ENCODE measurements at regions not wholly inside any gene's neighbourhood (a gene's known extent, or its start where the extent isn't known, plus 50 kb on each side); places are given as distances from the start of the nearest gene placed in this dataset.

DNA sequence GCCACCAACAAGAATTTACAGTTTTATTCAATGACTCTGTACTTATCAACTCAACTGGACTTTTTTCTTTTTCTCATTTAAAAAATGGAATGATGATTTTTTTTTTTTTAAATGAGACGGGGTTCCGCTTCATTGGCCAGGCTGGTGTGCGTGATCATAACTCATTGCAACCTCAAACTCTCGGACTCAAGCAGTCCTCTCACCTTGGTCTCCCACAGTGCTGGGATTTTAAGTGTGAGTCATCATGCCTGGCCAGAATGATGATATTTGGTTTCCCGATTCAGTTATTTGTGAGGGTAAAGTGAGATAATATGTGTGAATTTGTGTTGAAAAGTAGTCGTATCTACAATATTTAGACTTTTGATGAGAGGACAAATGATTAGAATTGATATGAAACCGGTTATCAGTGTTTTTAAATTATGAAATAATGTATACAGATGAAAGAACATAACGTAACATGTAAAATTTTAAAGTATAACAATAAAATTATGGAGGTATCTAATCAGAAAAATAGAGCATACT is 66.0 kb upstream of the UNC5C start:
- H3K9me1 ChIP-seq (replicated peaks; ENCODE audit: control insufficient read depth, extremely low read depth, insufficient read depth, low read length): no peaks in the 10 kb centered on the region
- FAIRE-seq (no peak), DNase-seq (ENCODE audit: low read depth, low spot score) (no peak)
- ChIA-PET POLR2A (no interaction called here), CTCF (no interaction called here)
- no peak overlapping the region for H3K9ac ChIP-seq (replicated peaks; ENCODE audit: extremely low read depth, insufficient read depth, low read length)
- H3K4me1 ChIP-seq (ENCODE audit: control insufficient read depth, extremely low read depth, insufficient read depth, low read length): no peaks in the 10 kb centered on the region
- H3K9me3 ChIP-seq (replicated peaks; ENCODE audit: control insufficient read depth, insufficient read depth, low read length): no peaks in the 10 kb centered on the region
- no peak overlapping the region for H2AFZ ChIP-seq (ENCODE audit: low read depth, low read length)
- H3K4me3 ChIP-seq (replicated peaks in 1 of 3; ENCODE audit: insufficient read depth in 1 of 3, low read depth in 1 of 3, low read length in 3 of 3): no peak overlapping the region
- H3K79me2 ChIP-seq (ENCODE audit: control insufficient read depth, insufficient read depth, low read length): no peaks in the 10 kb centered on the region
- H3K4me2 ChIP-seq (ENCODE audit: insufficient read depth, low read length): no peak overlapping the region
- TF ChIP-seq JUN (IDR thresholded peaks at IDR 0.05; ENCODE audit: borderline replicate concordance, insufficient read depth, insufficient read length, low read depth) (no peak), CTCF (IDR thresholded peaks at IDR 0.05; ENCODE audit: extremely low read depth in 1 of 2, insufficient read depth in 1 of 2, low read depth in 1 of 2, low read length in 2 of 2) (no peak), GATA2 (IDR thresholded peaks at IDR 0.05; ENCODE audit: insufficient read depth, insufficient read length, low read depth, low read length) (no peak), MAX (IDR thresholded peaks at IDR 0.05; ENCODE audit: insufficient read depth, insufficient read length) (no peak), MYC (IDR thresholded peaks at IDR 0.05; ENCODE audit: low read depth, low read length) (no peak), EZH2 (IDR thresholded peaks at IDR 0.05; ENCODE audit: borderline replicate concordance, low read depth, low read length, severe bottlenecking) (no peak), POLR2A (IDR thresholded peaks at IDR 0.05; ENCODE audit: low read depth, low read length) (no peak)
- BruUV-seq (replicated peaks): no TSS peak
- H3K27me3 ChIP-seq (ENCODE audit: control insufficient read depth in 2 of 2, insufficient read depth in 2 of 2, low read length in 2 of 2): no peaks in the 10 kb centered on the region
- intact Hi-C loops (cut with micrococcal nuclease): no loop called here
- dilution Hi-C loops (cut with MboI; ENCODE audit: extremely low pct_ligation_motif_present, low sequenced_read_pairs): no loop called here
- no peaks in the 10 kb centered on the region for H3K36me3 ChIP-seq (ENCODE audit: control insufficient read depth in 2 of 2, extremely low read depth in 1 of 2, insufficient read depth in 2 of 2, low read length in 2 of 2)
- no peaks in the 10 kb centered on the region for H4K20me1 ChIP-seq (replicated peaks; ENCODE audit: control insufficient read depth, extremely low read depth, insufficient read depth, low read length)
- no peak overlapping the region for H3K27ac ChIP-seq (ENCODE audit: insufficient read depth, low read depth, low read length)

All from endothelial cell of umbilical vein (primary cell).